Hippocampal formation (tissue), 2 donors: ENCODE measurements at regions not wholly inside any gene's neighbourhood (a gene's known extent, or its start where the extent isn't known, plus 50 kb on each side); places are given as distances from the start of the nearest gene placed in this dataset.

ENCODE experiments used
- DNase-seq, 2 donors: peaks; one replicate each; lab custom pipeline; 2025; lab: John Stamatoyannopoulos, UW

DNA sequence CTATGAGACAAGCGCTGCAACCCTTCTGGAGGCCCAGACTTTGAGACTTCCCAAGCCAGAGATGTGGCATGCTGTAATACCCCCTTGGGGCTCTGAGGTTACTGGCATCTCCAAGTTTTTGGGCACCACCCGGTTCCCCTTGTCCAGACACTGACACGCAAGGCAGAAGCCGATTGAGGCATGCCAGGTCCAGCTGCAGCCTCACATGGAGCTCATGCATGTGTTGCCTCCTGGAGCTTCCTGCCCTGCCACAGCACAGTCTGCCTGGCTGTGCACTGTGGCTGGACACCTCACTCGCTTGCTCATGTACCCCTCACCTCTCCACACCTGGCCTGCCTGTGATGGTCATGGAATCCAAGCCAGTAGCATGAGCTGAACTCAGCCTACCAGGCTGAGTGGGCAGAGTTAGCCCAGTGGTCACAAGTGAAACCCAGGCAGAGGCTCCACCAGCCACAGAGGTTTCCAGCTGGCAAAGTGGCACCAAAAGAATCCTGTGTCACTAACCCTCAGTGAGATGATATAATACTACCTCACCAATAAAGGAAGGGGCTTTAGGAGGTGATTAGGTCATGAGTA is 789.2 kb upstream of the INTU start:
- no peak for DNase-seq

- DNase-seq, result no peak
These were observed 782.5 kb upstream of the INTU start for GRCh38 chr4:126850286-126850685.

DNA sequence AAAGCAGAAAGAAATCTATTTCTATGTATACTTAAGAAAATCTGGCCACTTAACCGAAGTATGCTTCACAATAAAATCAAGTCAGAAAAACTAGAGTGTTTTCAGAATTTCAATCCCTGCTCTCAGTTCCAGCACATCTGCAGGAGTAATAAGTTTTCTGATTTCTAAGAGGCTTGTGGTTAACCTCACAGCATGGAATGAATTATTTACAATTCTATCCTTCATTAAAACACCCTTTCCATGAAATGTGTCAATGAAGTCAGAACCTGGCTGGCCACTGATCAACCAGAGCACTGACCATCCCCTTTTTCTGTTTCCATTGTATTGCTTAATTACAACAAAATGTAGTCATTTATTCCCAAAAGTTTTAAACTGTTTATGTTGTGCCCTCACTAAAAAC is 781.4 kb upstream of the INTU start:
- DNase-seq, result no peak

DNA sequence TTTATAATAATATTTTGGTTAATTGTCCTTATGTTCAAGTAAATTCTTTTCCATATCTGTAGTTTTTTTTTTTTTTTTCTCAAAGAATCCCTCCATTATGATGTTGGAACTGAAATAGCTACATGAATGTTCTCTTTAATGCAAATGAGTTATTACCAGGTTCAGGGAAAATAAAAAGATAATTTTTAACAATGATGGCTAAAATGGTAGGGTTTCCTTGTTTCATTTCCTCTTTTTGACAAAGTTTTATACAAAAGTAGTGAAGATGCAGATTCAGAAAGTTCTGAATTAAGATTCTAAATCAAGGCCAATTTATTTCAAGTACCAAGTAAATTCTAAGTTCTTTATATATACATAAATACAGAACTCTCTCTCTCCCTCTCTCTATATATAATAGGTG is 779.0 kb upstream of the INTU start:
- DNase-seq, result no peak

- no peak for DNase-seq
These were observed 775.9 kb upstream of the INTU start for GRCh38 chr4:126856906-126857305.

- DNase-seq, result no peak
These were observed 773.4 kb upstream of the INTU start for GRCh38 chr4:126859314-126859713.

DNA sequence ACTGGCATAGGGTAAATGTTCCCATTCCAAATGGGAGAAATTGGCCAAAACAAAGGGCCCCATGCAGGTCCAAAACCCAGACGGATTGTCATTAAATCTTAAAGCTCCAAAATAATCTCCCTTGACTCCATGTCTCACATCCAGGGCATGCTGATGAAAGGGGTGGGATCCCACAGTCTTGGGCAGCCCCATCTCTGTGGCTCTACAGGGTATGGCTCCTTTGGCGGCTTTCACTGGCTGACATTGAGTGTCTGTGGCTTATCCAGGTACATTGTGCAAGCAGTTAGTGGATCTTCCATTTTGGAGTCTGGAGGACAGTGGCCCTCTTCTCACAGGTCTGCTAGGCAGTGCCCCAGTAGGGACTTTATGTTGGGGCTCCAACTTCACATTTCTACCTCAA is 772.9 kb upstream of the INTU start:
- no peak for DNase-seq

GRCh38 chr4:126860308-126860707 is 772.4 kb upstream of the INTU start:
- no peak for DNase-seq

- DNase-seq, result no peak
These were observed 762.8 kb upstream of the INTU start for GRCh38 chr4:126869967-126870366.

DNA sequence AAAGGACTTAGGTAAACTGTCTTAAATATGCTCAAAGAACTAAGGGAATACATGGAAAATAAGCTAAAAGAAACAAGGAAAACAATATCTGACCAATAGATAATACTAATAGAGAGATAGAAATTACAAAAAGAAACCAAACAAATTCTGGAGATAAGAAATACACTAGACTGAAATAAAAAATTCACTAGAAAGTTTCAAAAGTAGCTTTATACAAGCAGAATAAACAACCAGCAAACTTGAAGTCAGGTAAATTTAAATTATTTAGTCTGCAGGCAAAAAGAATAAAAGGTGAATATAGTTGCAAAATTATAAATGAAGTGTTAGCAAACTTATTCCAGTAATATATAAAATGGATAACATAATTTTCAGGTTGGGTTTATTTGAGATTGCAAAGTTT is 760.9 kb upstream of the INTU start:
- DNase-seq, result no peak

GRCh38 chr4:126874533-126874932 is 758.2 kb upstream of the INTU start:
- no peak for DNase-seq

DNA sequence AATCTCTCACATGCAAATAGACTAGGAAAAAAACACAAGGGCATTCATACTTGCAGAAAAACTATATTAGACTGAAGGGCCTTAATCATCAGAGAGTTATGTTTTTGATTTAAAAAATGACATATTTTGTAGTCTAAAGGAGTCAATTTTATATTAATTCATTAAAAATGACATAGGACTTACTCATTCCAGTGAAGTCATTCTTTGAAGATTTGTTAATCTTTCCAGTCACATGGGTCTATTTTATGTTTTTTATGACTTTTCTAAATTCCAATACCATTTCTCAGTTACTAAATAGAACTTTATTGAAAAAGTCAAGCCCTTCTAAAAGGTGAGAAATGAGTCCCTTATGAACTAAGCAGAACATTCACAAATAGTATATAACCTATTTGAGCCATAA is 743.8 kb upstream of the INTU start:
- no peak for DNase-seq

GRCh38 chr4:126890383-126890782 is 742.4 kb upstream of the INTU start:
- no peak for DNase-seq

DNA sequence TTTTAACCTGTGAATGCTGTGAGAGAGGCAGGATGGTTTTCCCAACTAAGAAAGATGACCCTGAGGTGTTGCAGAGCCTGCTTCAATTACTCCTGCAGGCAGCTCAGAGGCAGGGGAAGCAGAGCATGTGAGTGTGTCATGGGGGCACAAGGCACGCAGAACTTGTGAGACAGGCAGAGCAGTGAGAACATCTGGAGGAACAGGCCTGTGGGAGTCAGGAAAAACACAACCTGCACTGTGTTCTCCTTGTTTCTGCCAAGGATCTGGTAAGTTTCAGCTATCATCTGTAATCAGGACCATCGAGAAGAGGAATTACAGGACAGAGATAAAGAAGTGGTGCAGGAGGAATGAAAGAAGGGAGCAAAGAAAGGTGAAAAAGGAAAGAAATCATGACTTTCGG is 741.8 kb upstream of the INTU start:
- DNase-seq, result no peak

GRCh38 chr4:126894963-126895362 is 737.8 kb upstream of the INTU start:
- DNase-seq, result no peak

DNA sequence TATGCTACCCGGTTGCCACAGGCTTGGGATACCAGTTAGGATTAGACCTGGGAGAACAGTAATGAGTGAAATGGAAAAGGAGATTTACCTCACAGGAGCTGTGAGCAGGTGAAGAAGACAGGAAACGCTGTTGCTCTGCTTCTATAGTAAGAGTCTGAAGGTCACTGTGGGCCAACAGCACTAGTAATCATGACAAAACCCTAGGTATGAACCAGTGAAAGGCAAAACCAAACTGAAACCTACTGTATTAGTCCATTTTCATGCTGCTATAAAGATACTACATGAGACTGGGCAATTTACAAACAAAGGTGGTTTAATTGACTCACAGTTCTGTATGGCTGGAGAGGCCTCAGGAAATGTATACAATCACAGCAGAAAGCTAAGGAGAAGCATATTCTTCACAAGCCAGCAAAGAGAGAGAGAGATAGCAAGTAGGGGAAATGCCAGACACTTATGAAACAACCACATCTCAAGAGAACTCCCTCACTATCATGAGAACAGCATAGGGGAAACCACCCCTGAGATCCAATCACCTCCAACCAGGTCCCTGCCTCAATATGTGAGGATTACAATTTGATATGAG is 736.7 kb upstream of the INTU start:
- DNase-seq, result no peak

- no peak for DNase-seq
These were observed 735.7 kb upstream of the INTU start for GRCh38 chr4:126897038-126897437.

GRCh38 chr4:126898815-126899214 is 733.9 kb upstream of the INTU start:
- DNase-seq, result no peak

- no peak for DNase-seq
These were observed 733.4 kb upstream of the INTU start for GRCh38 chr4:126899331-126899801.

GRCh38 chr4:126906466-126906865 is 726.3 kb upstream of the INTU start:
- DNase-seq, result no peak

- no peak for DNase-seq
These were observed 725.4 kb upstream of the INTU start for GRCh38 chr4:126907389-126907788.

DNA sequence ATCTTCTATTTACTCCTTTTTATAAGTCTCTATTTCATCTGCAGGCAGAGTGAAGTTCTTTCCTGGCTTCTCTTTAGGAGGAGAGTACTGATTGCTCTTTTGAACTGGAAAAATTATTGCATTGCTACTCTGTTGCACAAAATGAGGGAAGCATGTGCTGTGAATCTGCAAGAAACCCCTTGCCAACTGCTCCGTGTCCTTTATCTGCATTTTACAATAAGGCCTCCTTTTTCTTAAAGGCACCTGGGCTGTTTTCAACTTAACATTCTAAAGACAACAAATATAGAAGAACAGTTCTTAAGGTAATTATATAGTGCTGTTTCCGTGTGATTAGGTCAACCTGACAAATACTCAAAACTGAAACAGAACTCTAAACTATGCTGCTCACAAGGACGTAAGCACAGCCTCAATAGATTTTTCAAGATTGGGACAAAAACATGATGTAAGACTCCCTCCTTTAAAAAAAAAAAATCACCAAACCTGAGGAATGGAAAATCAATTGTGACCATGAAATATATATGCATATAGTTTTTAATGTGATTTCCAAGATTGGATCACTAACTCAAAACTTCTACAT is 716.6 kb upstream of the INTU start:
- no peak for DNase-seq

GRCh38 chr4:126916626-126917140 is 716.1 kb upstream of the INTU start:
- DNase-seq, result peak in 1 of 2 donors; percentile 34
